Right forelimb (tissue), 1 donor: ENCODE measurements at regions not wholly inside any gene's neighbourhood (a gene's known extent, or its start where the extent isn't known, plus 50 kb on each side); places are given as distances from the start of the nearest gene placed in this dataset.
A peak's percentile ranks its signal among the peaks of the same experiment; 100 is the strongest.

Experiments used
- DNase-seq: peaks from one replicate; pipeline ENCODE4 v3.0.0-alpha.2; 2018

DNA sequence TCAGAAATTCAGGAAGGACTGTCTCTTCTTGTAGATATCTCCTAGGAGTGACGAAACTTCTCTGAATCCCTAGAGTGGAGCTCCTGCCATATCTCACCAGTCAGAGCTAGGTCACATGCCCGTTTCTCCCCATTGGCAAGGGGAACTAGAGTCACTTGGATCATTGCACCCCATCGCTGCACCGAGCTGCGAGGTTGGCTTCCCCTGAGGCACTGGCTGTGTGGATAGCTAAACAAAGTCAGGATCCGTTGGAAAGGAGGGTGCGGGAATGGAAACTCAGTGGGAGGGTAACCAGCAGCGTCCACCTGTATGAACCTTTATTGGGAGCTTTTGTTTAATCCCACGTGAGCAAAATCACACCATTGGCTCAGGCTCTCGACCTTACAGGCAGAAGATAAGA is 283.8 kb downstream of the BRD1 start:
- no peak for DNase-seq

DNA sequence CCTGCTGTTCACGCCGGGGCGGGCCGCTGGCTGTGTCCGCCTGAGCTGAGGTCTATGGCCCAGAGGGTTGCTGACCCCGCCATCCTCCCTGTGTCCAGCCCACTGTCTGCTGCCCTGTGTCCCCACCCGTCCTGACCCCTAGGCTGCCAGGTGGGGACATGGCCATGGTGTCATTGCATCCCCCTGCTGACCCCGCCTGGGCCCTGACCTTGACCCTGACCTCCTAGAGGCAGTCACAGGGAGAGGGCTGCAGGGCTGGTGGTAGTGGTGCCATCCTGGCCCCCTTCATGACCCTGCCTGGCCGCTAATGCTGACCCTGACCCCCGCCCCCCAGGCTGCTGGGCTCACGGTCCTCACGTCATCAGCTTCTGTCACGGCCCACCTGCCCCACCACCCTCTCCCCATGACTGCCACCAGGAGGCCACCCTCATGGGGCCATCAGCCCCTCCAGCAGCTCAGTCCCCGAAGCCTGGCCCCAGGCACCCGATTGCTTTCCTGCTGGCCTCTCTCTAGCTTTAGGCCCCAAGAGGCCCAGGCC is 285.9 kb downstream of the BRD1 start:
- DNase-seq: no peak

- DNase-seq: no peak
These were observed 286.6 kb downstream of the BRD1 start for GRCh38 chr22:49540913-49541692.

DNA sequence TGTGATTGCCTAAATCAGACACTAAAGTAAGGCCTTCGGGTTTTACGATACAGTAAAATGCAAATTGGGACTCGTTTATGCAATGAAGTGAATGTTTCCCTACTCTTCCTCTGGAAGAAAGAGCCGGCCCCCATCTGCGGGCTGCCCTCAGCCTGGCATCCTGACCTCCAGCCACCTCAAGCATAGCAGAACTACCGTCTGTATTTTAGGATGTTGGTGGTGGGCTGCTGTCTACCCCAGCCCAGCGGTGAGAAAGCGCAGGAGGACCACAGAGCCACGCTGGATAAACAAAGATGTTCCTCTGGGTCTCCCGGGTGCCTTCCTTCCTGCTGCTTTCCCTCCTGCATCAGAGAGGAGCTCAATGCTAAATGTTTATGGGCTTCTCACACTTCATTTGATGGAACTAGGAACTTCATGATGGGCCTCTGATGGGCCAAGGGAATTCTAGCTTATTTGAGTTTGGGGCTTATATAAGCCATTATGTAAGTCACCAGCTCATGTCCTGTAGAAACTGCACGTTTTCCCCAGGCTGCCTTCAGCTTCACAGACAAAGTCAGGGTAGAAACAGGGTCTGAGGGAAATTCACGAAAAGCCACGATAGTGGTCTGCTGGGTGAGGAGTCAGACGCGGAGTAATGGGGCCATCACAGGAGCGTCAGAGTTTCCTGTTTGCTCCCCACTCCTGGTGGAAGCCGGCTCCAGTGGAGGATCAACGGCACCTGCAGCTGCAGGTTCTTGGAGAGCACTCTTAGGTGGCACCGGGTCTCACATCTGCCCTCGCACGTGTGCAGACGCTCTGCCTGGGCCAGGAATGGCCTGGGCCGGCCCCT is 287.4 kb downstream of the BRD1 start:
- DNase-seq: no peak

DNA sequence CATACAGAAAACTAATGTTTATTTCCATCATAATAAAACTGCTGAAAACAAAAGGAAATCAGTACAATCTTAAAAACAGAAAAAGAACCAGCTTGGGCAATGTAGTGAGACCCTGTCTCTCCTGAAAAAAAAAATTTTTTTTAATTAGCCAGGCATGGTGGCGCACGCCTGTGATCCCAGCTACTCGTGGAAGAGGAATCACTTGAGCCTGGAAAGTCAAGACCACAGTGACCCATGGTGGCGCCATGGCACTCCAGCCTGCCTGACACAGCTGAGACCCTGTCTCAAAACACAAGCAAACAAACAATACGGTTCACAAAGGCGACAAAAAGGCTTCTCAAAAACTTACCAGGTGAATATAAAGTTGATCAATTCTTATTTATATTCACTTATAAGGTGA is 289.7 kb downstream of the BRD1 start:
- DNase-seq: no peak

DNA sequence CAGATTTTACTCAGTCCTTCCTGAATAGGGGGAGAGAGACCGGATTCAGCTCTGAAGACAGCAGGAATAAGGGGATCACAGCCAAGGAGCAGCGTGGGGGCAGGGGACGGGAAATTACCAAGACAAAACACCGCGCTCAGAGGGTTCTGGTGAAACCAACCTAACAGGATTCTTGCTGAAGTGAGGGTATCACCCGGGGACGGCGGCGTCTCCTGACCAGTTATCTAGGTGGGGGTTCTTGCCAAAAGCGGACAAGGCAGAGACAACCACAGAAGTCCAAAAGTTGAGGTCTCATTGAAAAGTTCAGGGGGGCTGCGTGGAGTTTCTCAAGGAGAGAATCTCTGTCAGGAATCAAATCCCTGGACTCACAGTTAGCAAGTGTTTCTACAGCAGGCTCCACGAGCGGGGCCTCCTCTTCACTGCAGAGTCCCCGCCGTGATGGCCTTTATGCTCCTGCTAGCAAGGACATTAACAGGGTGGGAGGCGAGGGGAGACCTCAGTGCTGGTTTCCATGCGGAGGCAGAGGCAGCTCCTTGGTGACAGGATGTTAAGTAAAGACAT is 291.0 kb downstream of the BRD1 start:
- no peak for DNase-seq

DNA sequence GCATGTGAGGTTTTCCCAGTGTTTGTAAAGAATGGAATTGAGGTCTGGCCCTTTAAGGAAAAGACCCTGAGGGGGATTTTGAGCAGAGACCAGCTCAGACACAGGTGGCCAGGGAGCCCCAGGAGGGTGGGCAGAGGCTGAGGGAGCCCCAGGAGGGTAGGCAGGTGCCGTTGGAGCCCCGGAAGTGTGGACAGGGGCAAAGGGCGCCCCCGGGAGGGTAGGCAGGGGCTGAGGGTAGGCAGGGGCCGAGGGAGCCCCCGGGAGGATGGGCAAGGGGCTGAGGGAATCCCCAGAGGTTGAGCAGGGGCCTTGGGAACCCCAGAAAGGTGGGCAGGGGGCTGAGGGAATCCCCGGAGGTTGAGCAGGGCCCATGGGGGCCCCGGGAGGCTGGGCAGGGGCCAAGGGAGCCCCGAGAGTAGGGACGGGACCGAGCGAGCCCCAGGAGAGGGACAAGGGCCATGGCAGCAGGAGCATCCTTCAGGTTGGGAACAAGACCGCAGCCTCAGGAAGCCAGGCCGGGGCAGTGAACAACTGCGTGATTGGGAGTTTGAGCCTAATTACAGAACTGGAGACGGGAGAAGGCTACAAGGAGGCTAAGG is 292.0 kb downstream of the BRD1 start:
- DNase-seq: no peak

GRCh38 chr22:49535126-49535525 is 292.5 kb downstream of the BRD1 start:
- no peak for DNase-seq

DNA sequence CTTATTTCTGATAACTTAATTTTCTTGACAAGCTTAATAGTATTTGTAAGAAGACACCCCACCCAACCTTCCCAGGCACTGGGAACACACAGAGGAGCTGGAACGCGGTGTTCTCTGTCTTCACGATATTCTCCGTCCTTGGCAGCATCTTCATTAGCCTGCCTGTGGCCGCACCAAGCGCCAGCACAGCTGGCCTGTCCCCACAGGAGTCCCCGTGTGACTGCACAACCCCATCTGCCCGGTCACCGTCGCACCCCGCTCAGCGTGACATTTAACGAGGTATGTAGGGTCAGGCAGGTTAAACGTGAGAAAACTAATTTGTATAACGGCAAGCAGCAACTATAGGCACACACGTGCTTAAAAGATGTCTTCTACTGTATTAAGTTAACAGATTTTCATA is 293.3 kb downstream of the BRD1 start:
- DNase-seq: peak; percentile 12

DNA sequence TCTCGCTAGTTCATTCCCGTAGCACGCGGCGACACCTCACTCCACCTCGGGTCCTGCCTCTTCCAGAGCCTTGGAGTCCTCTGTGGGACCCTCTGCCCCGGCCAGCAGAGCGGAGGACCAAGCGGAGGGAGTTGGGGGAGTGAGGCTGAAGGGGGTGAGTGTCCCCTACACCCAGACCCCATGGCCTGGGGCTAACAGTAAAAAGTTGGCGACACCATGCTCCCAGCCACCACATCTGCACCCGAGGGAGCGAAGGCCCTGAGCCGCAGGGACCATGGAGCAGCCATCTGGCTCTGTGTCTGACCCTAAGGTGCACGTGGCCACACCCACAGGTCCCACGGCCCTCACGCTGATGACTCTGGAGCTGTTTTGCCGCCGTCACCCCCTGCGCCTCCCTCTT is 293.8 kb downstream of the BRD1 start:
- no peak for DNase-seq

- DNase-seq: no peak
These were observed 294.5 kb downstream of the BRD1 start for GRCh38 chr22:49532869-49533802.

DNA sequence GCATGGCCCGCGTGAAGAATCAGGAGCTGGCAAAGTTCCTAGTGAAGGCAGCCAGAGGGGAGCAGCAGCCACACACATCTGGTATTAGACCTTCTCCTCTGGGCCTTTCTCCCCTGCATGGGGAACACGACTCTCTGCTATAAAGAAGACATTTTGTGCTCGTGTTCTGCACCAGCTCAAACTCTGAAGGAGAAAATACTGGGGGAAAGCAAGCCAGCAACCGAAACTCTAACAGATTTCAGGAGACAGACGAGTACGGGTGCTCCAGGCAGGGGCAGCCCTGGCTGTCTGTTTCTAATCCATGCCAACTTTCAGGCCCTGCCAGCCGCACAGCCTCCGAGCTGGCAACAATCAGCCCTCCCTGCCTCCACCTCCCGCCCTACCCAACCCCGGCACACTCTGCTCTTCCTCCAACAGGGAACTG is 296.3 kb downstream of the BRD1 start:
- DNase-seq: no peak

- no peak for DNase-seq
These were observed 296.9 kb downstream of the BRD1 start for GRCh38 chr22:49530671-49531367.

- DNase-seq: no peak
These were observed 299.3 kb downstream of the BRD1 start for GRCh38 chr22:49528420-49528720.

DNA sequence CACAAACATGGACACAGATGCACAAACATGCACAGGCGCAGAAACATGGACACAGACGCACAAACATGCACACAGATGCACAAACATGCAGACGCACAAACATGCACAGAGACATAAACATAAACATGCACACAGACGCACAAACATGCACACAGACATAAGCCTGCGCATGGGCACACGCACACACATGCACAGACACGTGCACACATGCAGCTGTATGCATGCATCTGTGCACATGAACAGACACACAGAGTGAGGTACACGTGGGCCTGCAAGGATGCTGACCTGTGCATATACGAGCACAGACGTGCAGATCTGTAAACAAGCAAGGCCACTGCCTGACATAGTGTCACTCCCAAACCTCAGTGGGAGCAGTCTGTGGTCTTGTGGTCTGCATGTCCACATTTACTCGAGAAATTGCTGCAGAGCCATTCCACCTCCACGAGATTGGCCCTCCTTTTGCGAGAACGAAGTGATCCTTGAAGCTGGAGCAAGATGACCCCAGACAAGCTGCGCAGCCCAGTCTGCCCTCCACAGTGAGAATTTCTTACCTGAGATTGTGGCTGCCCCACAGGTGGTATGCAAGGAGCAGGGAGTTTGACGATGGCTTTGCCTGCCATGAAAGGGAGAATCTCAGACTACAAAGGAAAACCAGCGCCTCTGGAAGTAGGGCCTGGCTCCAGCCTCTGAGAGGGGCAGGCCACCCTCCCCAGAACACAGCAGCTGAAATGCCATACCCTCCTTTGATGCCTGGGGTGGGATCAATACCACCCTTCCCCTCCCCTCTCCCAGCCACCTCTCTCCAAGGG is 299.9 kb downstream of the BRD1 start:
- DNase-seq: no peak

GRCh38 chr22:49525801-49526535 is 301.7 kb downstream of the BRD1 start:
- DNase-seq: no peak

GRCh38 chr22:49525360-49525759 is 302.3 kb downstream of the BRD1 start:
- DNase-seq: no peak

GRCh38 chr22:49524362-49524761 is 303.3 kb downstream of the BRD1 start:
- DNase-seq: no peak

DNA sequence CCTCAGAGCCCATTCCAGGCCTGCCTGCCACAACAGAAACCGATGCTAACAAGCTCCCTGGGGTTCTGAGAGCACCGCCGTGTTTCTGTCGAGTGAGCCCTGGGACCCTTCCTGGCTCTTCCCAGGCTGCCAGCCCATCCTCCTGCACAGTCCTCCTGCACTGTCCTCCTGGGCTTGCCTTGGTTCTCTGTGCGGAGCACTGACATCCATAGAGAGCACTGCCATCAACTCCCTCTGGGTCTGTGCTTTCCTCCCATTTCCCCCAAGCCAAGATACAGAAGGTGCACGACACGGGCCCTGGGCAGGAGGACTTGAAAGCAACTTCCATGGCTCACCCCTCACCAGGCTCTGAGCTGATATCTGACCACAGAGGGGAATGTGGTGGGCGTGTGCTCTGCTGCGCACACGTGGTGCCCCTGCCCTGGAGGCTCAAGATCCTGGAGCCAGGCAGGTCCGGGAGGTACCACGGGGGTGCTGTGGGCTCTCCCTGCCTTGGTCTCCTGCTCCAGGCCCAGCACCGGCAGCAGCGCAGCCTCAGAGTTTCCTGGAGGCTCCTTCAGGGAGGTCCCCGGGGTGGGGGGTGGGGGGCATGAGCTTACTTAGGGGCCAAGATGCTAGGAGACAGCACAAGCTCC is 304.2 kb downstream of the BRD1 start:
- no peak for DNase-seq
